H54 (cell line): ENCODE measurements at regions not wholly inside any gene's neighbourhood (a gene's known extent, or its start where the extent isn't known, plus 50 kb on each side); places are given as distances from the start of the nearest gene placed in this dataset.

Experiments
- DNase-seq: peaks from one replicate; pipeline ENCODE4 v3.0.0; 2011; ENCODE audit warnings: low spot score, mixed read lengths; ENCODE audit not compliant: insufficient read length
- FAIRE-seq: peaks from 3 replicates; lab custom pipeline; 2011; peaks lifted over from hg19 to GRCh38; lab: Jason Lieb, UNC
- POLR2A ChIP-seq: IDR thresholded peaks from 2 replicates; pipeline ENCODE4 v1.6.1; 2011; ENCODE audit warnings: low read depth, mild to moderate bottlenecking, low read length

- no peak for DNase-seq
- no peak for TF ChIP-seq POLR2A
- FAIRE-seq = no peak
Measured at GRCh38 chr10:10363217-10363616, 654.5 kb upstream of the CELF2 start.

DNA sequence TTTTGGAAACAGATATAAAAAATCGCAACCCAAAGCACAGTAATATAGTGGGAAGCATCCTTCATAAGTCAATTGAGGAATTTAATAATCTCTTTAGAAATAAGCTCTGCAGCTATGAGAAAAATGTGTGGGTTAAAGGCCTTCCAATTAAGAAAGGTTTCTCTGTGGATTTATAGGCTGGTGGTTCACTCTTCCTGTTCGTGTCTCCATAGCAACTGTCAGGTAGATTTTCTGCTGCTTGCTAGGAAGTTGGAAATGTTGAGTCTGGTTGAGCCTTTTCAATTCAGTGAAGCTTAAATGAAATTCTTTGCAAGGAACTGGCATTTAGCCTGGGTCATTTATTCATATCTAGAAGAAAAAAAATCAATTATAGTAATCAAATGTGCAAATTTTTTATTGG lies 652.8 kb upstream of the CELF2 start:
- no peak for FAIRE-seq
- no peak for TF ChIP-seq POLR2A

GRCh38 chr10:10365676-10366075 lies 652.0 kb upstream of the CELF2 start:
- TF ChIP-seq POLR2A = no peak
- FAIRE-seq = no peak
- no peak for DNase-seq

More for the DNA sequence above, 652.8 kb upstream of the CELF2 start:
- no peak for DNase-seq

DNA sequence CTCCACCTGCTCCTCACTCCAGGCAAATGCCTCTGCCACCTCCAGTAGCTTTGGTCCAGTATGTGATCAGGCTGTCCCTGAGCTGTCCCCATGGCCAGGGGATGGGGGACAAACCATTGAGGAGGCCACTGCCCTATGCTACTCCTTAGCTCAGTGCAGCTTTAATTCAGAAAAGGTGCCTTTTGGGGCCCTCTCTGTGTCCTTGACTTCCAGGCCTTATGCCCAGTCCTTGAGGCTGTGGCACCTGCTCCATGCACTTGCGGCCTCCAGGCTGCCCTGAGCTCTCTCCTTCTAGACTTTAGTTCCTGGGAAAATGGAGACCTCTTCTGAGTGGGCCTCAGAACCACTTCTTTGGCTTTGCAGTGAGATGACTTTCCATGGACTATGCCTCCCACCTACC lies 650.8 kb upstream of the CELF2 start:
- TF ChIP-seq POLR2A = no peak
- DNase-seq = no peak
- no peak for FAIRE-seq

- FAIRE-seq (no peak), DNase-seq (no peak)
- TF ChIP-seq POLR2A = no peak
Measured at GRCh38 chr10:10367264-10367663, 650.4 kb upstream of the CELF2 start.

GRCh38 chr10:10368951-10369576 lies 648.6 kb upstream of the CELF2 start:
- DNase-seq (no peak), FAIRE-seq (no peak)
- no peak for TF ChIP-seq POLR2A

- TF ChIP-seq POLR2A = no peak
- FAIRE-seq (no peak), DNase-seq (no peak)
Measured at GRCh38 chr10:10385831-10386230, 631.8 kb upstream of the CELF2 start.

- TF ChIP-seq POLR2A = no peak
- no peak for DNase-seq
- no peak for FAIRE-seq
Measured at GRCh38 chr10:10389182-10389581, 628.5 kb upstream of the CELF2 start.

GRCh38 chr10:10392511-10392910 lies 625.2 kb upstream of the CELF2 start:
- FAIRE-seq = no peak
- no peak for DNase-seq
- no peak for TF ChIP-seq POLR2A

DNA sequence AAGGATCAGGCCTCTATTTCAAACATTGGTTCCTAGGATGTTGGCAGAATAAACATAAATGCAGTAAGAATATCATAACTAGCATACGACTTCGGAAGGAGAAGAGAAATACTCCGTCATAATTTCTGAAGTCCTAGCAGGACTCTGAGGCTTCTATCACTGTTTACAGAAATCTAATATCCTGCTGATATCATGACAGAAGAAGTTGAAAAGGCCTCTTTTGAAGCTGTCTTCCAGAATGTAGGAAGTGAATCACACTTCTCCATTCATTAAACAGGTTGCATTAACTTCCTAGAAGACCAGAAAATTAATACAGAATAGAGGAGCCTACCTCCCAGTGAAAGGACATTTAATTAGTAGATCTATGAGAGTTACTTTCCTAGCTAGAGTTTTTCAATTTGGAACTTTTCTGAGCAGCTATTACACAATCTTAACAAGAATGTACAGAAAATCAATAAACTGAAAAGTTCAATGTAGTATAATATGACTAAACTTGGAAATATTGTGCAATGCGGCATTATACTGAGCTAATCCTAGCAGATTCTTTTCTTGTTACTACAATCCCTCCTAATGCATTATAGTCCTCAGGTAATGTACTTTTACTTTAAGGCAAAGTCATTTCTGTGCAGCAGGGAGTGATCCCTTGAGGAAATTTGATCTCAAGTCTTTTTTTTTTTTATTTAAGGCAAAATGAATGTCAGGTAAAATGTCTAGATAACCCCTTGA lies 622.6 kb upstream of the CELF2 start:
- DNase-seq (no peak), FAIRE-seq (no peak)
- TF ChIP-seq POLR2A = no peak

DNA sequence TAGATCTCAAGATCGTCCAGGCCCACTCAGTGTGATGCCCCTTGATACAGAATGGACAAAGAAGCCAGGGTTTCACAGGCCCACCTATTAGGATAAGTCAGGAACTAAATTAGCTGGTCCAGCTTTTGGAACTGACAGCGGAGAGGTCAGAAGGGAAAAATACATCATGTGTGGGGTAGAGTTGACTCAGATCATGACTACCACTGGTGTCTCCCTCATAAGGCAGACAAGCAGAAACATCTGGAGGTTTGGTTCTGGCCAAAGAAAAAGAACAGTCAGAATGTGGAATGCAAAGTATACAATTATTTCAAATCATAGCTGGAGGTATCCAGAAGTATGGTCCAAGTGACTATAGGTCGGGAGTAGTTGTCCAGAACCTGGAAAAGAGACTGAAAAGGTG lies 621.1 kb upstream of the CELF2 start:
- FAIRE-seq (no peak), DNase-seq (no peak)
- TF ChIP-seq POLR2A = no peak

- FAIRE-seq = no peak
Measured at GRCh38 chr10:10397906-10398305, 619.8 kb upstream of the CELF2 start.

GRCh38 chr10:10403762-10404161 lies 613.9 kb upstream of the CELF2 start:
- DNase-seq (no peak), FAIRE-seq (no peak)
- no peak for TF ChIP-seq POLR2A

More at GRCh38 chr10:10397906-10398305, 619.8 kb upstream of the CELF2 start:
- TF ChIP-seq POLR2A = no peak
- DNase-seq = no peak

DNA sequence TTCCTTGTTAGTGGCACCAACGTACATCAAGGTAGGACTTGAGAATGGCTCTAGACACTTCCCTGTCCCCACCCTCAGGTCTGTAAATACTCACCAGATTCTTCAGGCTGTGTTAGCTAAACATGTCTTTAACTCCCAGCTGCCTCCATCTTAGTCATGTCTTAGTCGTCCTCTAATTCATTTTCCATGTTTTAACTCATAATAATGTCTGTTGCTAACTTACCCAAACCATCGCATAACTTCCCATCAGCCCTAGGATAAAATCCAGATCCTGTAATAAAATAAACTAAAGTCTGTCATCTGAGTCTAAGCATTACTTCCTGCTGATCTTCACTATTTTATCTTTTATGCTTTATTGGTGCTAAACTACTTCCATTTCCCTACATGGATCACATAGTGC lies 600.0 kb upstream of the CELF2 start:
- FAIRE-seq (no peak), DNase-seq (no peak)
- no peak for TF ChIP-seq POLR2A

GRCh38 chr10:10418387-10418786 lies 599.3 kb upstream of the CELF2 start:
- no peak for TF ChIP-seq POLR2A
- DNase-seq (no peak), FAIRE-seq (no peak)
